Femur (tissue), 1 donor: ENCODE measurements at regions not wholly inside any gene's neighbourhood (a gene's known extent, or its start where the extent isn't known, plus 50 kb on each side); places are given as distances from the start of the nearest gene placed in this dataset.

Experiments used
- DNase-seq: peaks from one replicate; pipeline ENCODE4 v3.0.0-alpha.2; 2017

DNA sequence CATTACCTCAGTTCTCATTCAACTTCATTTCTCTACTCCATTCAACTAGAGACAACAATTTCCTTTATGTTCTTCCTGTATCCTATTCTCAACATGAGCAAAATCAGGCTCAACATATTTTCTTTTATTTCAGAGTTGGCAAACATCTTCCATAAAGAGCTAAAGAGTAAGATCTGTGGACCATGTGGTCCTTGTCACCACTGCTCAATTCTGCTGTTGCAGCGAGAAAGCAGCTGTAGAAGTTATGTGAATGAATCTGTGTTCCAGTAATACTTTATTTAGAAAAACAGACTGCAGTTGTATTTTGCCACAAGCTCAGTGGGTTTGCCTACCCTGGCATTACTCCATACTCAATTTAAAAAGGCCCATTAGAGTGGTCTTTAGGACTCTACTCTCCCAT, 2057.3 kb downstream of the ARAP2 start:
- DNase-seq: no peak

- DNase-seq: no peak
These were observed 2052.9 kb downstream of the ARAP2 start for GRCh38 chr4:34191443-34191842.

DNA sequence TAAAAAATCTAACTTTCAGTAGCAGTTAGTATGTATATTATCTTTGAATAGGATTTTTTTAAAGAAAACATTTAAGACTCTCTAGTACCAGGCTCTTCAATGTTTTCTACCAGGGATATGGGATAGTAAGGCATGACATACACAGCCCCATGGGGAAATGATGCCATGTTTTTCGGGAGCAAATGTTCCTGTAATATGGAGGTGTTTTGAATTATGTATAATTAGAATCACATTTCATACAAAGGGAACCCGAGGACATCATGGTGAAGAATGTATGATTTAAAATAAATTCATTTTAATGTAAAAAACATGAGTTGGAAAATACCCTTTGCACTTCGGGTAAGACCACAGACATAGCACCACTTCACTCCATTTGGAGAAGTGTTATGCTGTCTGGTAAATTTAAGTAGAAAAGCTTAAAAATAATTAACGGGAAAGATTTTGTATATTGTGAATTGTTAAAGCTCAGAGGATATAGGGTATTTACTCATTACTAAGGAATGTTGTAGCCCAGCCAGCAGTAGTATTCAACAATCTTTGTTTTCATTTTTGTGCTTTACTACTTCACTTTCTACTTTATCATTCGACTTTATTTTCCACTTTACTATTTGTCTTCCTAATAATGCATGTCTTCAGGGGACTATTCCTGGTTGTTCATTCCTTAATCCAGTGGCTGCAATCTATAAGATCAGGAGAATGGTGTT, 2050.7 kb downstream of the ARAP2 start:
- no peak for DNase-seq

GRCh38 chr4:34194585-34194984, 2049.7 kb downstream of the ARAP2 start:
- no peak for DNase-seq

DNA sequence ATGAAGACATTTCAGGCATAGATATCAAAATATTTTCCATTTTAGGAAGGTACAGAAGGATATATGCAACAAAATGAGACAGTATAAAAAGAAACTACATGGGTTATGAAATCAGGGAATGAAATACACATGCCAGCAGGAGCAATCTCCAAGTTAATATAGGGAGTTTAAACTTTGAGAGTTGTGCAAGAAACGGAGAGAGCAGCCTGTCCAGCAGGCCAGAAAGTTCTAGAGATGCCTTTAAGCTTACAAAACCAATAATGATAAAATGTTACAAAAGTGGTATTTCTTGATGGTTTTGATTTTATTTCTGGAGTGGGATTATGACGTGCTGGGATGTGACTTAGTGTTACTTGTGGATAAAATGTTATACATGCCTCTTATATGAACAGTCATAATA, 2047.9 kb downstream of the ARAP2 start:
- no peak for DNase-seq

DNA sequence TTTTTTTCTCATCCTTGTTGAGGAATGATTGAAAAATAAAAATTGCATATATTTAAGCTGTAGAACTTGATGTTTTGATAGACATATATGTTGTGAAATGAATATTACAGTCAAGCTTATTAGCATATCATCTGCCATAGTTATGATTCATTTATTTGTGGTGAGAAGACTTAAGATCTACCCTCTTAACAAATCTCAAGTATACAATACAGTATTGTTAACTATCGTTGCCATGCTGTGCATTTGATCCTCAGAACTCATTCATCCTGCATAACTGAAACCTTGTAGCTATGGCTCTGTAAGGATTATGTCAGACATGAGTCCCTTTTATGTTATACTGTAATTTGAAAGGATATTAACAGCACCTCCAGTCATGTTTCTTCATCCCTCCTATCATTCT, 2045.3 kb downstream of the ARAP2 start:
- DNase-seq: no peak

DNA sequence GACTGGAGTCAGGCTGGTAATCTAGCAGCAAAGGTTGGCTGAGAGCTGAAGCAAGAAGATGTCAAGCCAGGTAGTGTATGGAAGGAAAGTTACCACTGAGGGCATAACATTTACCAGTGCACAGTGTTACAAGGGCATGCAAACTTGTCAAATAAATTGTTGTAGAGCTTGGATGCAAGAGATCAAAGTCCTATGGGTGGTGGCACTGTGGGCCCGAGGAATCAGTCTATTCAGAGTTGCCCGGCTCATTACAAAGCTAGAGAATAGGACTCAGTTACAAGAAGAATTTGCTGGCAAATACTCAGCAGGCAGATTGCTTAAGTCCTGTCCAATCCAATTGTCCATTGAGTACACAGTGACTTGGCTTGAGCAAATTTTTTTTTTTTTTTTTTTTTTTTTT, 2043.8 kb downstream of the ARAP2 start:
- DNase-seq: no peak

DNA sequence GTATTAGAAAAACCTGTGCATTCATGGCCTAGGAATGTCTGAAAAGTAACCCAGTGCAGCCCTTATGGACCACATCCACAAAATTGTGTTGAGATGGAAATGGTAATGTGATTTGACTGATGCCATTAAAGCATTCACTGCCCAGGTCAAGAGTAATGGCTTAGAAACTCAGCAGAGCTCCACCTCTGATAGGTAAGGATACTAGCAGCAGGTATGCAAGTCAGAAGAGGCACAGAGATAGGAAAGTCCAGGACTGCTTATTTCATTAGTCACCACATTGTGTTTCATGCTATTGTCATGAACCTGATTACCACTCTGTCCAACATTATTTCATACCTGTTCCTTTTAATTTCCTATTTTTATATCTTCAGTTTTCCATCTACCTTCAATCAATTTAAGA, 2042.2 kb downstream of the ARAP2 start:
- no peak for DNase-seq

DNA sequence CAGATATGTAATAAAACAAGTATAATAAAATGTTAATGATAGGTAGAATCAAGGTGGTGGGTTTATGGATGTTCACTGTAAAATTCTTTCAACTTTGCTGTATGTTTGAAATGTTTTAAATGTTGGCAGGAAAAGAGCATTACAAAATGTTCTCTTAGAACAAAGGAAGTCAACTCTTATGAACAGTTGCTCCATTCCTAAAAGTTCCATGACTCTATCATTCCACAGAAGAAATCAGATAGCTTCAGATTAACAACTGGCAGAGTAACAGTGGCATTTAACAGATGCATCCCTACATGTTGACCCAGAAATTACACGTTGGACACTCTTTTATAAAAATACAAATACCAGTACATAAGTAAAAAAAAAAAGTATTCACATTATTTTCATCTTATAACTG, 2023.7 kb downstream of the ARAP2 start:
- no peak for DNase-seq

- no peak for DNase-seq
These were observed 2022.3 kb downstream of the ARAP2 start for GRCh38 chr4:34221986-34222385.

- no peak for DNase-seq
These were observed 2008.2 kb downstream of the ARAP2 start for GRCh38 chr4:34236118-34236517.

GRCh38 chr4:34245276-34245675, 1999.0 kb downstream of the ARAP2 start:
- no peak for DNase-seq

DNA sequence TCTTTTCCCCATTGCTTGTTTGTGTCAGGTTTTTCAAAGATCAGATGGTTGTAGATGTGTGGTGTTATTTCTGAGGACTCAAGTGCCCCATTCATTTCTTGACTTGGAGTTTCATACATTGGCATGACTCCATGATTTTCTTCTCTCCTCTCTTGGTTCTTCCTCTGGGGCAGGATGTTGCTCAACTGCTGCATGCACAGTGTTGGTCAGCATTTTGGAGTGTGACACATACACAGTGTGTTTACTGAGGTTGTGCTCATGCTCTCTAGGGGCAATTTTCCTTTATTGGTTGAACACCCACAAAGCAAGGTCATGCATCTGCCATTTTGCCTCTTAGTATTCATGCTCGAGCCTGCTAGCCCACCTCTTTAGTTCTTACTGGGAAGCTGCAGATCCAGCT, 1993.8 kb downstream of the ARAP2 start:
- DNase-seq: no peak

GRCh38 chr4:34253239-34253638, 1991.1 kb downstream of the ARAP2 start:
- no peak for DNase-seq

GRCh38 chr4:34258176-34258575, 1986.1 kb downstream of the ARAP2 start:
- DNase-seq: no peak

DNA sequence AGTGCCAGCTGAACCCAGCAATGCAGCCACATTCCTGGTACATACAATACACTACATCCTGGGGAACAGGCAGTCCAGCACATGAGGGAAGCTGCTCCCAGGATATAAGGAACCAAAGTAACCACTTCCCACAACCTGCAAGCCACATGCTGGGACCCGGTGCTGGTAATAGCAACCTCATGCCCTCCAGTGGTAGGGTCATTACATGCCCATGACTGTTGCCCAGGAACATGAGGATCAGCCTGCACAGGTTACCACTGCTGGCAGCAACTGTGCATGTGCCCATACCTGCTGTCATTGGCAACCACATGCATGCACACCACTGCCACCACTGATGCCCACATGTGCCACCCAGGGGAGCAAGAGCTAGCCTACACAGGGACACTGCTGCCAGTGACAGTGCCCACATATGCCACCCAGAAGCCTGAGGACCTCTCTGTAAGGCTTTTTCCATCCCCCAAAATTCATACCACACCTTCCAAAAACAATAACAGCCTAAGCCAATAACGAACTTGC, 1982.5 kb downstream of the ARAP2 start:
- DNase-seq: no peak

DNA sequence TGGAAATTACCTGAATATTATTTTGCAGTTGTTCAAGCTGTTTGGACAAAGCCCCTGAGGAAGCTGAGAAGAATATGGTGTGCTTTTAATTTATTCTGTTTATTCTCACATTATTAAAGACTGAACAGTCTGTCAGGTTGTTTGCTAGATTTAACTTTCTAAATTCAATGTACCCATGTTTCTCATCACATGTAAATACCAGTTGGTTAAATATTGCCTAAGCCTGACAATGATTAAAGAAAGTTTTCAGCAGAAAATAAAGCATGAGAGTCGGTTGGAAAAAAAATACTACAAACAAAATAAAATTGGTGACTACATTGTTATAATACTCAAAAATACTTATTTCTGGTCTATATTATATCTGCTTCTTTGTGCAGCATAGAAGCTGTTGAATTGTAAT, 1974.7 kb downstream of the ARAP2 start:
- DNase-seq: no peak

GRCh38 chr4:34271479-34272355, 1972.6 kb downstream of the ARAP2 start:
- no peak for DNase-seq

DNA sequence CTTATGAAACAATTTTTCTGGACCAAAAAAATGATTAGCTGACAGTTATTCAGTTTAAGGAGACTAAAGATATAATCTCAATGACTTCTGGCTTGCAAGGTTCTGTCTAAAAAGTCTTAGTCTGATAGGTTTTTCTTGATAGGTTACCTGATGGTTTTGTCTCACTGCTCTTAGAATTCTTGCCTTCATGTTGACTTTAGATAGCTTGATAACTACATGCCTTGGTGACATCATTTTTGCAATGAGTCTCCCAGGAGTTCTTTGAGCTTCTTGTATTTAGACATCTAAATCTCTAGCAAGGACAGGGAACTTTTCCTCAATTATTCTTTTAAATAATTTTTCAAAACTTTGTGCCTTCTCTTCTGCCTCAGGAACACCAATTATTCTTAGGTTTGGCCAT, 1965.3 kb downstream of the ARAP2 start:
- DNase-seq: no peak

GRCh38 chr4:34280131-34280530, 1964.2 kb downstream of the ARAP2 start:
- peak; percentile 43 for DNase-seq

DNA sequence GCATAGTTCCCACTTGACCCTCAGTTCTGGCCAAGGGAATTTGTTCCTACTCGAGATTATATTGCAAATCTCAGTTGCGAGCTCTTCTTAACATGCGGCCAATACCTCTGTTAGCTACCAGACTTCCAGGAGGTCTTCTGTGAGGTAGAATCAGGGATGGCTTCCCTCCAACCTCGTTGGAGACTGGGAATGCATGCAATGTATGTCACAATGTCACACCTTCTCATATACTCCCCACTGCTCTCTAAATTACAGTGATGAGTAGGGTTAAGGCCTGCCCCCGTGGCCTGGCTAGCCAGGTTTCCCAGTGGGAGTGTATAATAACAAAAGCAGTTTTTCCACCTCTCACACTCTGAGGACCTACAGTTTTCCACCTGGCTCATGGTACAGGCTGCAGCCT, 1962.5 kb downstream of the ARAP2 start:
- no peak for DNase-seq

DNA sequence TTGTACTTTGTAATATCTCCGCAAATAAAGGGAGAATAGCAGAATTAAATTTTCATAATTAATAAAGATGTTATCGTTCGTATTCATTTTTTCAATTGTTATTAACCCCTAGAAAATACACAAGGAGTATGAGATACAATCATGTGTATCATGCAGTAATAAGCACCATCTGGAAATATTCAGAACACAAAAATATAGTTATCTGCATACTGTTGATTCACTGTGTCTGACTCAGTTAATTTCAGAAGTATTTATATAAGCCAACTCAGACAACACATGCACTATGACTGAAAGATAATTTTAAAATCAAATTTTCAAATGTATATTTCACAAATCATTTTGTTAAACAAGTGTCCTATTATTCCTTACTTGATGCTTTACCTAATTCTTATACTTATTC, 1954.8 kb downstream of the ARAP2 start:
- DNase-seq: no peak

- no peak for DNase-seq
These were observed 1954.4 kb downstream of the ARAP2 start for GRCh38 chr4:34289962-34290361.

- no peak for DNase-seq
These were observed 1950.9 kb downstream of the ARAP2 start for GRCh38 chr4:34293459-34293858.
